Left colon (tissue), 2 donors: ENCODE measurements at regions not wholly inside any gene's neighbourhood (a gene's known extent, or its start where the extent isn't known, plus 50 kb on each side); places are given as distances from the start of the nearest gene placed in this dataset.

ENCODE experiments used
- ATAC-seq: fragments of 200-7000 bp; cut with Tn5 transposase; one replicate; pipeline ENCODE4 v1.9.1; 2020; ENCODE audit warnings: mild to moderate bottlenecking, moderate library complexity
- DNase-seq, 2 donors: peaks; one replicate each; pipeline ENCODE4 v3.0.0-alpha.2; 2020
- intact Hi-C, 2 donors: fragments of 100-400 bp; cut with DNase I in 1 of 2; cut with micrococcal nuclease in 1 of 2; formaldehyde crosslinking; loops; one replicate each; pipeline versions ENCODE4 v1.11.2 to v1.14.0; 2022; cut with DNase I, micrococcal nuclease
- donor health status: DM: no; HTN: no; CAD: no.
- donor health status: DM: yes; HTN: yes; CAD: no.

DNA sequence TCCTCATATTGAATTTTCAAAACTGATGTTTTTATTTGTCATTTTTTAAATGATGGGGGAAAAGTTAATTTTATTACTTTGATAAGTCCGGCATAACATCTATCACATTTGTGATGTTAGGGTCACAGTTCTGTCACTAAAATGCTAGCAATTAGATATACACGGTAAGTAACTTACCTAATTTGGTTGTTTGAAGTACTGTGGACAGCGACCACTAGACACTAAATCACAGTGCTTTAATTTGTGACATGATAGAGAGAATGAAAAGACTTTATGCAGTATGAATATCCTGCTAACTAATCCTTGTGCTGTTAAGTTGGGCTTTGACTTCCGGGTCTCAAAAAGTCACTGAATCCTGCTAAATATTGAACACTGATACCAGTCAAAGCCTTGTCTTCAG, 857.3 kb upstream of the KCND2 start:
- intact Hi-C loops = no loop called here
- ATAC-seq = no peak
- no peak for DNase-seq

DNA sequence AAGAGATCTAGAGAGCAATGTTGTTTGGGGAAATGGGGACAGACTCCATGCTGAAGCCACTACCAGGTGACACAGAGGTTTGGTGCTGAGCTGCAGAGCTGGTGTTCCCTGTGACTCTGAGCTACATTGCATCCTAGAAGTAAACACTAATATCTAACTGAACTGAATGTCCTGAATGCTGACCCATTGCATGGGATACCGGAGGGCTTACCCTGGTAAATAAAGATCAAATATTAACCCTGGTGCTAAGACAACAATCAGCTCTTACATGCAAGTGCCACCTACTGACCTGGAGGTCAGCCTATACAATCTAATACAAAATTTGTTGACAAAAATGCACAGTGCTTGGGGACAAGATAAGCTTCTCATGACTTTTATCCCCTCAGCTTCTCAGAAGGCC, 851.3 kb upstream of the KCND2 start:
- ATAC-seq (no peak), DNase-seq (no peak)
- intact Hi-C loops = no loop called here

DNA sequence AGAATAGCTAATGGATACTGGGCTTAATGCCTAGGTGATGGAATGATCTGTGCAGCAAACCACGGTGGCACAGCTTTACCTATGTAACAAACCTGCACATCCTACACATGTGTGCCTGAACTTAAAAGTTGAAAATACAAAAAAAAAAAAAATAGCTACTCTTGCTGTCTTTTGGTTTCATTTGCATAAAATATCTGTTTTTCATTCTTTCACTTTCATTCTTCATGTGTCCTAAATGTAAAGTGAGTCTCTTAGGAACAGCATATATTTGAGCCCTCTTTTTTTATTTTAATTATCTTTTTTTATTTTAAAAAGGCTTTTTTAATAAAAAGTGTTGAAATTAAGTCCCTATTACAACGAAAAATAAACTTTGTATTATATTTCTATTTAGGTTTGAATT, 836.1 kb upstream of the KCND2 start:
- intact Hi-C loops = no loop called here
- no peak for DNase-seq
- no peak for ATAC-seq

DNA sequence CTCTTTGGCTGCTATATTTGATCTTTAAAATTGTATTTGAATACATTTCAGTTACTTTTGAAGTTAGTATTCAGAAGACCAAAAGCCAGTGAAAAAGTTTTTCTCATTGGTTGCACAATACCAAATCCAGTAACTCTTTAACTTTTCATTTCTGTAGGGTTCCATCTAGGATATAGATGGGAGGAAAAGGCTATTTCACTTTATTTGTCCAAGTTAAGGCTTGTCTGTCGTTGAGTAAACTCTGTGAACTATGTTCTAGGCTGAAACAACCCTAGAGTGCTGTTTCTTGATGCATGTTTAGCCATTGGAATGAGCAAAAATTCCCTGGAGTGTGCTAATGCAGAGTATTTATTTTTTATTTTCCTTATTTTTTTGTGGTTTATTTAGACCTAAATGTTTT, 834.7 kb upstream of the KCND2 start:
- intact Hi-C loops = no loop called here
- DNase-seq (no peak), ATAC-seq (no peak)

DNA sequence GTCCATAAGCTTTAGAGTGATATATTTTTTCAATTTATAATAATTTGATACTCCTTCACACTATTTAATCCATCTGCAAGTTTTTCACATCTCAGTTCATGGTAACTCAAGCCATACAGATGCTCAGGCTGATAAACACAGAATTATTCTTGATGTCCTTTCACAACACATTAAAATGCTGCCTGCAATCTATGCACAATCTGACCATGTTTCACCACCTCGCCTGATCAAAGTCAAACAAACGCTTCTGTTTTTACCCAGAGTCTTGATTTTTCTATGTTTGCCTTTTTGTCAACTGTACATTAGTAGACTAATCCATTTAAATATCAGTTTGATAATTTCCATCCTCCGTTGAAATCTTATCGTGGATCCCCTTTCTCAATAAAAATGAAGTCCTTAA, 833.8 kb upstream of the KCND2 start:
- DNase-seq (no peak), ATAC-seq (no peak)
- intact Hi-C loops = no loop called here

DNA sequence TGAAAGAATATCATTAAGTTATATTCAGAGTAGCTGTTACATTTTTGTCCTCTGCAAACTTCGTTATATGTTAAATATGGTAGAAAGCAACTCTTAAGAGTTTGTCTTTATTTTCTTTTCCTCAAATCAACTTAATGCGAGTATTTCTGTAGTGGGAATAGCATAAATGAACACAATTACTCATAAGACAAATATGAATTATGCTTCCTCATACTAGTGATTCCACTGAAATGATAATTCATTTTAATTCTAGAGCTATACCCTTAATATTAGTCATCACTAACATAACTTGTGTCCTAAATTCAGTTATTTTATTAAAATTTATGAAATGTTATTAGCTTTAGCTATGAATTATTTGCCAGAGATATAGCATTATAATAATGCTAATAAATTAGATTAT, 820.6 kb upstream of the KCND2 start:
- intact Hi-C loops = no loop called here
- DNase-seq (no peak), ATAC-seq (no peak)

DNA sequence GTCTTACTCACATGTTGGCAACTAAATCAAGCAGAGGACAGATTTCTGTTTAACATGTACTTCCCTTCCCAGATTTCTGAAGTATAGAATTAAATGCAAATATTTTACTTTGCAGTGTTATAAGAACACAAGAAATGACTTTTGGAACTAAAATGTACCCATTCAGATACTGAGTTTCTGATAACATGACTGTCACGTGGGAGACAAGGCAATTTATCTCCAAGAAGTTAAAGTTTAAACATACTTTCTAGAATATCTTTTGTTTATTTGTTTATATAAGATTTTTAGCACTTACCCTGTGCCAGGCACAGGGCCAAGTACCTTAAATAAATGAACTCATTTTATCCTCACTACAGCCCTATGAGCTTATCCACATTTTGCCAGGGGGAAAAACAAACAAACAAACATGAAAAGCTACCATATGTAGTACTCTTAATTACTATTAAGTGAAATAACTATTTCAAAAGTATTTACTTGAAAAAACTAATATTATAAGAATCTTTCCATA, 807.1 kb upstream of the KCND2 start:
- intact Hi-C loops = no loop called here
- ATAC-seq (no peak), DNase-seq (no peak)

DNA sequence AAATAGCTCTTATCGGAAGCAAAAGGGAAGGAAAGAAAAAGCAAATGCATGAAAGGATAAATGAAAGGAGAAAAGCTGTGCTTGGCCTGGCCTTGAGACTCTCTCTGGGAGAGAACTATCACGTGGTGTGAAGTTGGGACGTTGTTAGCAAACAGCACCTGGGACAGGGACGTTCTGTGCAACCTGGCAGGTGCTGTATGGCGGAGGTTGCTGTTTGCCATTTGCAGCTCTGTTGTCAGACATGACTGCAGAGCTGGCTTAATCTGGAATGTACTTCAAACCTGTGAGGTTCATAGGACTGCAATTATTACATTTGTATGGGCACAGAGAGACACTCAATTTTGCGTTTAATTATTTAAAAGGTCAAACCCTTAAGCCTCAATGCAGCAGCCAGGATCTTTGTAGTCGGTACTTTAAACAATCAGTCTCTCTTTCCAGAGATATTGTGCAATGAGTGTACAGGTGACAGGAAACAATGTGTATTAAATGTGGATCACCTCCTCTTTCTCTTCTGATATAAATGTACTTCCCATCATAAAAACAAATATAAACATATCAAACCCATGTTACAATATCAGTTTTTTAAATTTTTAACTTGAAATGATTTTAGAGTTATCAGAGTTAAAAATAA, 800.5 kb upstream of the KCND2 start:
- intact Hi-C loops = no loop called here
- DNase-seq = peak; percentile 3 to 34
- peak; percentile 71 for ATAC-seq

DNA sequence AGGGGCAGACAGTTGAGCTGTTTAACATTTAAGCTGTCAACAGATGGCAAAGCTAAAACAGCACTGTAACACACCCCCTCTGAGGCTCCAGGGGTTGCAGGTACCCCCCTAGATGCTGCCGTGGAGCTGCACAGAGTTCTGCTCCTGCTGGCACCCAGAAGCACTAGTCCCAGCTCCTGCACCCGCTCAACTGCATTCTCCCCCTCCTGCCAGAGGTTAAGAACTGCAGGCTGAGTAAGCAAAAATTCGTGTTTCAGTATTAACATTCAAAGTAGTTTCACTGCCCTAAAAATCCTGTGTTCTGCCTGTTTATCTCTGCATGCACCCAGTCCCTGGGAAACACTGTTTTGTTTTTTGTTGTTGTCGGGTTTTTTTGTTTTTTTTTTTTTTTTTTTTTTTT, 790.8 kb upstream of the KCND2 start:
- DNase-seq (no peak), ATAC-seq (no peak)
- intact Hi-C loops = no loop called here

DNA sequence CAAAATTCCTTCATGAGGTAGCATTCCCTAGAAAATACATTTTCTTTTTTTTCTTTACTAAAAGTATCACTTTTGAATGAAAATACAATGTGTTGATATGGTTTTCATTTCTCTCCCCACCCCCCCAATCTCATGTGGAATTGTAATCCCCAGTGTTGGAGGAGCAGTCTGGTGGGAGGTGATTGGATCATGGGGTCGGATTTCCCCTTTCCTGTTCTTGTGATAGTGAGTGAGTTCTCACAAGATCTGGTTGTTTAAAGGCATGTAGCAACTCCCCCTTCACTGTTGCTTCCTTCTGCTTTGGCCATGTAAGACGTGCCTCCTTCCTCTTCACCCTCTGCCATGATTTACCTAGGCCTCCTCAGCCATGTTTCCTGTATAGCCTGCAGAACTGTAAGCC, 790.3 kb upstream of the KCND2 start:
- DNase-seq = no peak
- ATAC-seq = no peak
- intact Hi-C loops = no loop called here

DNA sequence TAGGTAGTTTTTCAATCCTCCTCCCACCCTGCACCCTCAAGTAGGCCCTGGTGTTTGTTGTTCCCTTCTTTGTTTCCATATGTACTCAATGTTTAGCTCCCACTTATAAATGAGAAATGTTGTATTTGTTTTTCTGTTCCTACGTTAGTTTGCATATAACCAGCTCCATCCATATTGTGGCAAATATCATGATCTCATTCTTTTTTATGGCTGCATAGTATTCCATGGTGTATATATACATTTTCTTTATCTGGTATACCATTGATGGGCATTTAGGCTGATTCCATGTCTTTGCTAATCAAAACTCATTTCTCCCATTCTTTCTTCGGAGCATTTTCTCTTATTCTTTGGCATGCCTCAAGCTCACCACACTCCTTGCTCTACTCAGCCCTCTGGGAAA, 789.6 kb upstream of the KCND2 start:
- no peak for ATAC-seq
- intact Hi-C loops = no loop called here

DNA sequence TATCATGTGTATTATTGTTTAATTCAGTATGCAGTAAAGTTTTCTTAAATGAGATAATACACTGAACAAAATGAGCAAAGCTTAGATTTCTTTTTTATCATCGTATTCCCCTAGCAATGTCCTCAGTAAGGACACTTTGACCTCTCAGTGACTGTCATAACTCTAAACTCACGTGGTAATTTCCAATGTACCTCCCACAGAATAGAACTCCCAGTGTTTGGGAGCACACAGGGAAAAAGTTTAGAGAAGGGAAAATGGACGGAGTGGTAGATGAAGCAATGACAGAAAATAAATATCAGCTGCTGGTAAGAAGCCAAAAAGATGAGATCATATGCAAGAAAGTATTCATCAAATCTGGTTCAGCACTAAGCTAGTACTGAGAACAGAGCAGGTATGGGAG, 758.6 kb upstream of the KCND2 start:
- intact Hi-C loops = no loop called here
- ATAC-seq = no peak

More for the DNA sequence above, 789.6 kb upstream of the KCND2 start:
- no peak for DNase-seq

DNA sequence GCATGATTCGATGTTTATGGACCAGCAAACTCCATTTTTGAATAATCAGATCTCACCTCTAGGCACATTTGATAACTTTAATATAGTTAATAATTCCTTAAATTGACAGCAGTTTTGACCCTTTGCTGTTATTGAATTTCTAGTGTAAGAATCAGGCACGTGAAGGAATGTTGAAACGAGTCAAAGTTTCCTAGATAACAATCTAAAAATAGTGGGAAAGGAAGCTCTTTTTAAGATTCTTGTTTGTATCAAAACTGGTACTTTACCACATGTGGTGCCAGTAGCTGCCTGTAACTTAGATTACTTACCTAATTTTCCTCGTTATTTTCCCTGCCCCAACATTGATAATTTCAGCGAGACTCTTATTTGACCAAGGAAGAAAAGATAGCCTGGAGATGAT, 757.8 kb upstream of the KCND2 start:
- ATAC-seq (no peak), DNase-seq (no peak)
- intact Hi-C loops = no loop called here

More for the DNA sequence above, 758.6 kb upstream of the KCND2 start:
- no peak for DNase-seq

DNA sequence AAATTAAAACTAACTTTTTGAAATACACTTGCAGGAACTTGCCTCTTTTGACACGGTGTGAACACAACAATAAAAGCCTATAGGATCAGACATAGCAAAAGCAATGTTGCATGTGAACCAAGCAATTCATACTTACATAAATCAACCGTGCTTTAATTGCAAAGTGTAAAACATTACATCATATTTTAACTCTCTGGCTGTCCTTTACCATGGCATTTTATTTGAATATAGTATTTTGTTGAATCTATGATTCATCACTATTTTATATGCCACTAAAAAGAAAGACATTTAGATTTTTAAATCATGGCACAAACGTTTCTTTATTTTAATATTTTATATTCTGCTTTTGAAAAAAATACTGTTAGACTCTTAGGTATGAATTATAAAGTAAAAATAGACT, 757.0 kb upstream of the KCND2 start:
- no peak for ATAC-seq
- no peak for DNase-seq
- intact Hi-C loops = no loop called here

DNA sequence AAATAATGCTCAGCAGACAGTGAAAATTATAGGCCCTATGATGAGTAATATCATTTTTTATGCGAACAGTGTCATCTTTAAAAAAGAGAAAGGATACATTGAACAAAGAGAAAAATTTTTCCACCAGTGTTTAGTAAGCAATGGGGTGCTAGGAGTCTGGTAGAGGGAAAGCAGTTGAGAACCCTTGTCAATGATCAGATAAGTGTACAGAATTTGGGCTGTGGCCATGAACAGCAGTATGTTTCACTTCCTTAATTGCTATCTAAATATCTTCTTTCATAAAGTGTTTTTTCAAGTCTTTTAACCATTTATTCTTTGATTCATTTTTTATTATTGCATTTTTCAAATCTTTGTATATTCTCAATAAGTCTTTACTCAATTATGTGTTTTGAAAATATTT, 750.7 kb upstream of the KCND2 start:
- ATAC-seq (no peak), DNase-seq (no peak)
- intact Hi-C loops = no loop called here

DNA sequence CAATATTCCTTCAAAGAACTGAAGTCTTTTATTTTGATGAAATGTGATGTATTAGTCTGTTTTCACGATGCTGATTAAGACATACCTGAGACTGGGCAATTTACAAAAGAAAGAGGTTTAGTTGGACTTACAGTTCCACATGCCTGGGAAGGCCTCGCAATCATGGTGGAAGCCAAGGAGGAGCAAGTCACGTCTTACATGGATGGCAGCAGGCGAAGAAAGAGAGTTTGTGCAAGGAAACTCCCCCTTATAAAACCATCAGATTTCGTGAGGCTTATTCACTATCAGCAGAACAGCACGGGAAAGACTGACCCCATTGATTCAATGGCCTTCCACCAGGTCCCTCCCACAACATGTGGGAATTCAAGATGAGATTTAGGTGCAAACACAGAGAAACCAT, 750.3 kb upstream of the KCND2 start:
- no peak for ATAC-seq
- DNase-seq = no peak
- intact Hi-C loops = no loop called here

DNA sequence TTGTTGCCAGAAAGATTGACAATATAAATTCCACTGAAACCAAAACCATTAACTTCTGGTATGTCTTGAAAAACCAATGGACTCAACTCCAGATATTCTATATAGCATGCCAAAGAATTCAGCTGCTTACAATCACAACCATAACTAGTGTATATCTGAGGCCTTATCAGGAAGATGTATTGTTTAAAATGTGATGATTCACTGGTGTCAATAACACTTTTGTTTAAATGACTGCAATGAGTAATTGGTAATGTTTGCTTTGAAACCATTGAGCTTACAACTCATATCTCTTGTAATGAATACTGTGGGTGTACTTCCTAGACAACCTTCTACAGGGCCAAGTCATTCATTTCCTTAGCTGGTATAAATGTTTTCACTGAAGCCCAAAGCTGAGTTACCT, 727.9 kb upstream of the KCND2 start:
- DNase-seq = no peak
- no peak for ATAC-seq
- intact Hi-C loops = no loop called here

DNA sequence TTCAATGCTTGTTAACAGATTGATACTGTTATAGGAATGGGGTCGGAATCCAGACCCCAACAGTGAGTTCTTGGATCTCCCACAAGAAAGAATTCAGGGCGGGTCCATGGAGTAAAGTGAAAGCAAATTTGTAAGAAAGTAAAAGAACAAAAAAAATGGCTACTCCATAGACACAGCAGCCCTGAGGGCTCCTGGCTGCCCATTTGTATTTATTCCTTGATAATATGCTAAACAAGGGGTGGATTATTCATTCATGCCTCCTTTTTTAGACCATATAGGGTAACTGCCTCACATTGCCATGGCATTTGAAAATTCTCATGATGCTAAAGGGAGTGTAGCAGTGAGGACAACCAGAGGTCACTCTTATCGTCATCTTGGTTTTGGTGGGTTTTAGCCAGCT, 717.2 kb upstream of the KCND2 start:
- intact Hi-C loops = no loop called here
- ATAC-seq (no peak), DNase-seq (no peak)

DNA sequence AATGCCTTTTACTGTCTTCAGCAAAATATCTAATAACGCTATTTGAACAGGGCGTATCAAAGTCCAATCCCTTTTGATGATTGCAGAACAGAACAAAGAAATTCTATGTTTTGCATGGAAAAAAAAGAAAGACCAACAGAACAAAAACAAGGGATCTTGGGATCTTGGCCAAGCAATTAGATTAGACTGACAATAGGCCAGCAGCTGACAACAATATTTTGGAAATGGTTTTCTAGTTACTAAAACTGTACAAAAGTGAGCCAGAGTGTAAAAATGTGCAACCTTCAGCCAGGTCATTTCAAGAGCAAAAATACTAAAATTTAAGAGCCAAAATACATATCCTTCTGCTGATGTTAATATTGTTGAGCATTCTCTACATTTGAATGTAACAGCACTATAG, 716.5 kb upstream of the KCND2 start:
- no peak for ATAC-seq
- no peak for DNase-seq
- intact Hi-C loops = no loop called here

DNA sequence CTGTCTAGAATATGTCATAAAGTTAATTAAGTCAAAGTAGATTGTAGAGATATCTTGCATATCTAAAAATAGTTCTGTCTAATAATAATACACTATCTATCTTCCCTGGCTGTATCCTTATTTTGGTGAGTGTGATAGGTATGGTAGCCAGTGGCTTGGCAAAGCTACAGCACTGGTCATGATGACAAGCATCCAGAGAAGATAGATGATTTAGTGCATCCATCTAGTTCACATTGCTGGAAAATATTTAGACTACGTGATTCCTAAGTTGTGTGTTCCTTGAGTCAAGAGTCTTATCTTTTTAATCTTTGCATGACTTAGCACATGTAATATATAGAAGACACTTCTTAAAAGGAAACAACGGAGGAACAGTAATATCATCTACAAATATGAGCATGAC, 711.2 kb upstream of the KCND2 start:
- intact Hi-C loops = no loop called here
- DNase-seq (no peak), ATAC-seq (no peak)

DNA sequence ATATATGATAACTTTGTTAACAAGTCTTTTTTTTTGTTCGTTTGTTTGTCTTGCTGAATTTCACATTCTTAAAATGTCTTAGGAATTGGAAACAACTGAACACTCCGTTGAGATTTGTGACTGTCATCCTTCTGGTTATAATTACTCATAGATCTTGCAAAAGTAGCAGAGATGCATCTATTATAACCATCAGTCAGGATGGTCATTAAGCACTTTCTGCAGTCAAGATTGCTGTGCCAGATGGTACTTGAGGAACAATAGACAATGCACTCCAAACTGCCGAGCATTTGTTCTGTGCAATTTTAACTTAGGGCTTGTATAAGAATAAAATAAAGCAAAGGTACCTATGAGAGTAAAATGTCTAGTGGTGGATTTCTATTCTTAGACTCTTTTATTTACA, 710.1 kb upstream of the KCND2 start:
- intact Hi-C loops = no loop called here
- DNase-seq = no peak
- ATAC-seq = no peak

DNA sequence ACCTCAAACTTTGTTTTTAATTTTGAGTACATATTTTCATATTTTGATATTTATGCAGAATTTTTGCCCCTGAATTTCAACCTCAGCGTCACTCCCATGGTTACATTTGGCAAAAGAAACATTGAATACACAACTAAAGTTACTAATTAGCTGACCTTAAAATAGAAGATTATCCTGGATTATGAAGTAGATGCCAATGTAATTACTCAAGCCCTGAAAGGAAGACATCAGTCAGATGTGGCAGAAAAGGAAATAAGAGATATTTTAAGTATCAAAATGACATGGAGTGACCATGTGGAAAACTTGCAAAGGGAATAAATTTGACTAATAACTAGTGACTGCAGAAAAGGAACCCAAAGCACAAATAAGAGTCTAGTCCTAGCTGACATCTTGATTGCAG, 701.3 kb upstream of the KCND2 start:
- intact Hi-C loops = no loop called here
- DNase-seq = no peak
- no peak for ATAC-seq
